IMR-90 (cell line): ENCODE measurements at regions not wholly inside any gene's neighbourhood (a gene's known extent, or its start where the extent isn't known, plus 50 kb on each side); places are given as distances from the start of the nearest gene placed in this dataset.

ENCODE experiments used
- ATAC-seq: fragments of 200-7000 bp; cut with Tn5 transposase; 2 replicates; pipeline ENCODE4 v1.9.1; 2020; ENCODE audit warnings: low read depth, mild to moderate bottlenecking, moderate library complexity
- BruUV-seq: library from RNA; stranded (reverse); fragments of 400-500 nt; replicated peaks from 2 replicates; lab custom pipeline; 2021; lab: Mats Ljungman, UMichigan
- CTCF ChIA-PET: fragments of 300-600 bp; formaldehyde crosslinking; extraction: SDS; loops from one replicate; lab custom pipeline; 2021; ENCODE audit warnings: antibody characterized with exemption; lab: Yijun Ruan, JAX
- POLR2A ChIA-PET: fragments of 300-600 bp; sonication (Branson Sonifier 250); formaldehyde crosslinking; loops from one replicate; lab custom pipeline; 2022; ENCODE audit warnings: antibody characterized with exemption; ENCODE audit not compliant: unreplicated experiment; lab: Charles Lee
- DNase-seq: peaks from one replicate; pipeline ENCODE4 v3.0.0; 2013
- H2AFZ ChIP-seq: replicated peaks from 2 replicates; pipeline ENCODE3; 2013; ENCODE audit warnings: low read length, mild to moderate bottlenecking; ENCODE audit not compliant: poor library complexity
- H2AK5ac ChIP-seq: 2 replicates; pipeline ENCODE4 v1.6.1; 2013; ENCODE audit warnings: low read depth, low read length, inconsistent platforms
- H2AK9ac ChIP-seq: replicated peaks from 2 replicates; pipeline ENCODE3; 2013; ENCODE audit warnings: mild to moderate bottlenecking, low read depth, low read length, moderate library complexity; ENCODE audit not compliant: poor library complexity
- H2BK120ac ChIP-seq: 2 replicates; pipeline ENCODE4 v1.6.1; 2013; ENCODE audit warnings: low read depth, low read length, inconsistent platforms
- H2BK15ac ChIP-seq: 3 replicates; pipeline ENCODE4 v1.6.1; 2013; ENCODE audit warnings: low read depth, low read length, inconsistent platforms
- H2BK20ac ChIP-seq: 2 replicates; pipeline ENCODE4 v1.6.1; 2013; ENCODE audit warnings: low read depth, mild to moderate bottlenecking, inconsistent platforms, low read length, moderate library complexity
- H2BK5ac ChIP-seq: 2 replicates; pipeline ENCODE4 v1.6.1; 2013; ENCODE audit warnings: mild to moderate bottlenecking, low read depth, low read length, inconsistent platforms; ENCODE audit not compliant: poor library complexity, severe bottlenecking
- H3K14ac ChIP-seq: replicated peaks from 2 replicates; pipeline ENCODE4 v1.6.1; 2013; ENCODE audit warnings: low read depth, low read length, inconsistent platforms
- H3K18ac ChIP-seq: 2 replicates; pipeline ENCODE4 v1.6.1; 2013; ENCODE audit warnings: low read depth, low read length, control low read depth
- H3K23ac ChIP-seq: 2 replicates; pipeline ENCODE4 v1.6.1; 2013; ENCODE audit warnings: low read depth, low read length, inconsistent platforms
- H3K27ac ChIP-seq: 2 replicates; pipeline ENCODE4 v1.5.1; 2013; ENCODE audit warnings: mild to moderate bottlenecking, control low read depth, low read length; ENCODE audit not compliant: insufficient read depth
- H3K27me3 ChIP-seq: 2 replicates; pipeline ENCODE4 v1.6.1; 2013; ENCODE audit warnings: low read length; ENCODE audit not compliant: control insufficient read depth, insufficient read depth
- H3K36me3 ChIP-seq: 2 replicates; pipeline ENCODE4 v1.6.1; 2013; ENCODE audit warnings: low read length, mixed read lengths; ENCODE audit not compliant: control insufficient read depth, insufficient read depth
- H3K4ac ChIP-seq: 2 replicates; pipeline ENCODE4 v1.6.1; 2013; ENCODE audit warnings: low read depth, low read length, inconsistent platforms
- H3K4me1 ChIP-seq: 2 replicates; pipeline ENCODE4 v1.6.1; 2013; ENCODE audit warnings: low read length, mixed read lengths; ENCODE audit not compliant: control insufficient read depth, insufficient read depth
- H3K4me2 ChIP-seq: 2 replicates; pipeline ENCODE4 v1.6.1; 2013; ENCODE audit warnings: low read depth, mild to moderate bottlenecking, control low read depth, low read length, moderate library complexity
- H3K4me3 ChIP-seq: 2 replicates; pipeline ENCODE4 v1.5.1; 2013; ENCODE audit warnings: low read depth, mild to moderate bottlenecking, control low read depth, low read length, moderate library complexity; ENCODE audit not compliant: insufficient read depth
- H3K56ac ChIP-seq: 2 replicates; pipeline ENCODE4 v1.6.1; 2013; ENCODE audit warnings: low read length, inconsistent platforms; ENCODE audit not compliant: insufficient read depth; ENCODE audit errors: extremely low read depth
- H3K79me1 ChIP-seq, 2 experiments: 2 replicates each; pipeline ENCODE4 v1.6.1; 2013; ENCODE audit warnings: low read length in 2 of 2, inconsistent platforms in 1 of 2, low read depth in 1 of 2
- H3K9ac ChIP-seq: 2 replicates; pipeline ENCODE4 v1.6.1; 2013; ENCODE audit warnings: low read depth, low read length, control low read depth
- H3K9me1 ChIP-seq: 2 replicates; pipeline ENCODE4 v1.6.1; 2013; ENCODE audit warnings: low read length, inconsistent platforms; ENCODE audit not compliant: insufficient read depth
- H3K9me3 ChIP-seq: 2 replicates; pipeline ENCODE4 v1.6.1; 2013; ENCODE audit warnings: low read length; ENCODE audit not compliant: control insufficient read depth, insufficient read depth
- H4K20me1 ChIP-seq: 2 replicates; pipeline ENCODE4 v1.6.1; 2013; ENCODE audit warnings: low read length, inconsistent platforms; ENCODE audit not compliant: insufficient read depth
- H4K5ac ChIP-seq: 2 replicates; pipeline ENCODE4 v1.6.1; 2013; ENCODE audit warnings: mild to moderate bottlenecking, low read depth, low read length, control low read depth
- H4K8ac ChIP-seq, 2 experiments: 2 replicates each; pipeline ENCODE4 v1.6.1; 2013; ENCODE audit warnings: low read depth in 2 of 2, low read length in 2 of 2, control low read depth in 1 of 2, inconsistent platforms in 1 of 2
- H4K91ac ChIP-seq: 2 replicates; pipeline ENCODE4 v1.6.1; 2013; ENCODE audit warnings: low read depth, low read length, inconsistent platforms; ENCODE audit not compliant: insufficient read depth
- BHLHE40 ChIP-seq: fragments of 150-350 bp; IDR thresholded peaks from 2 replicates; pipeline ENCODE4 v1.6.1; 2016; ENCODE audit warnings: mild to moderate bottlenecking, low read depth, low read length
- CEBPB ChIP-seq: IDR thresholded peaks from 2 replicates; pipeline ENCODE4 v1.6.1; 2012; ENCODE audit warnings: low read depth, low read length, improper control_type of control experiment
- CHD1 ChIP-seq: IDR thresholded peaks from 2 replicates; pipeline ENCODE4 v1.6.1; 2012; ENCODE audit warnings: low read depth, low read length, improper control_type of control experiment
- FOS ChIP-seq: fragments of 150-350 bp; IDR thresholded peaks from 2 replicates; pipeline ENCODE4 v1.6.1; 2016; ENCODE audit warnings: low read depth, low read length
- MAFK ChIP-seq: IDR thresholded peaks from 2 replicates; pipeline ENCODE4 v1.6.1; 2012; ENCODE audit warnings: low read depth, low read length, improper control_type of control experiment
- MAZ ChIP-seq: IDR thresholded peaks from 2 replicates; pipeline ENCODE4 v1.6.1; 2012; ENCODE audit warnings: low read depth, mild to moderate bottlenecking, low read length, improper control_type of control experiment, moderate library complexity, borderline replicate concordance
- MXI1 ChIP-seq: IDR thresholded peaks from 2 replicates; pipeline ENCODE4 v1.6.1; 2012; ENCODE audit warnings: low read depth, mild to moderate bottlenecking, low read length, moderate library complexity, borderline replicate concordance
- NFE2L2 ChIP-seq: fragments of 150-350 bp; IDR thresholded peaks from 2 replicates; pipeline ENCODE4 v1.6.1; 2016; ENCODE audit warnings: low read depth, mild to moderate bottlenecking, low read length
- POLR2A ChIP-seq: IDR thresholded peaks from 2 replicates; pipeline ENCODE4 v1.6.1; 2012; ENCODE audit warnings: mild to moderate bottlenecking, low read depth, low read length
- RAD21 ChIP-seq: IDR thresholded peaks from 2 replicates; pipeline ENCODE4 v1.6.1; 2012; ENCODE audit warnings: low read length, improper control_type of control experiment
- RCOR1 ChIP-seq: IDR thresholded peaks from 2 replicates; pipeline ENCODE4 v1.6.1; 2012; ENCODE audit warnings: mild to moderate bottlenecking, low read length, improper control_type of control experiment; ENCODE audit not compliant: insufficient replicate concordance
- RFX5 ChIP-seq: IDR thresholded peaks from 2 replicates; pipeline ENCODE4 v1.8.0; 2012; ENCODE audit warnings: low read depth, mild to moderate bottlenecking, low read length, moderate library complexity
- SMC3 ChIP-seq: fragments of 150-350 bp; IDR thresholded peaks from 2 replicates; pipeline ENCODE4 v1.6.1; 2016; ENCODE audit warnings: low read depth, mild to moderate bottlenecking, antibody characterized with exemption, low read length, moderate library complexity
- WGBS, 2 experiments: methylation state at CpG; one replicate each; pipeline versions ENCODE4 v1.1.5 to v1.1.7; 2013; ENCODE audit warnings: missing lambda C conversion rate in 2 of 2; ENCODE audit not compliant: insufficient read length in 1 of 2; ENCODE audit errors: extremely low coverage in 2 of 2; 5-methylcytosine and 5-hydroxymethylcytosine counted together
- dilution Hi-C: fragments of 300-500 bp; cut with HindIII; formaldehyde crosslinking; loops from one replicate; pipeline ENCODE4 v1.14.3; 2018; ENCODE audit warnings: low sequenced_read_pairs; ENCODE audit not compliant: unreplicated experiment
- in situ Hi-C: fragments of 300-500 bp; cut with MboI; formaldehyde crosslinking; loops from 3 replicates; pipeline ENCODE4 v1.14.3; 2019; ENCODE audit warnings: low sequenced_read_pairs, inconsistent platforms, mixed read lengths
- intact Hi-C: fragments of 100-400 bp; cut with micrococcal nuclease; formaldehyde crosslinking; loops from 2 replicates; pipeline ENCODE4 v1.10.0; 2022
- TF ChIP-seq, protein P1 (sequence below): conservative IDR thresholded peaks from 2 replicates; pipeline ENCODE4 v1.5.1; 2012; ENCODE audit warnings: mild to moderate bottlenecking, low read depth, low read length, improper control_type of control experiment
- TF ChIP-seq, protein P2 (sequence below): fragments of 150-350 bp; IDR thresholded peaks from 2 replicates; pipeline ENCODE4 v1.6.1; 2017; ENCODE audit warnings: mild to moderate bottlenecking, antibody characterized with exemption, low read length, low read depth
- TF ChIP-seq, protein P3 (sequence below): fragments of 150-350 bp; IDR thresholded peaks from 2 replicates; pipeline ENCODE4 v1.6.1; 2016; ENCODE audit warnings: low read depth, mild to moderate bottlenecking, low read length, moderate library complexity, borderline replicate concordance

DNA sequence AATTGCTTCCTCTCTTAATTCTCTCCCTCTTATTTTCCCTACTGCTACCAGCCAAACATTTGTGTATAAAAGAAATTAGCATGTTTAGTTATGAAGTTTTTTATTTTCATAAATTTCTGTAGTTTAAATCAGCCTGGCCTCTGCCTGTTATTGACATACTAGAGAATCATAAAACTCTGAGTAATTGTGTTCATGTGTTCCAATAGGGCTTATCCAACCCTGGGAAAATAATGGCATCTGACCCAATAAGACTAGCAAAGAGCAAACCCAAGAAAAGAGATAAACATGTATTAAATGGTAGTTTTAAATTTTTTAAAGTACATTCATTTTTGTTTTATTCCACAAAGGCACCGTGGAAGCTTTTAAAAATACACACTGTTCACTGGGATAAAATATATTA is 404.3 kb downstream of the HLX start:
- dilution Hi-C loops (no loop called here), intact Hi-C loops (no loop called here)
- no peak overlapping the region for H2AFZ ChIP-seq

More for the DNA sequence above, 404.3 kb downstream of the HLX start:
- in situ Hi-C loops, result no loop called here
- ATAC-seq, result no peak
- no peak overlapping the region for H3K4me3 ChIP-seq
- H4K8ac ChIP-seq, result no peak overlapping the region
- TF ChIP-seq RAD21, result no peak
- TF ChIP-seq MAFK, result no peak
- no peak for TF ChIP-seq RFX5
- TF ChIP-seq, protein P1, sequence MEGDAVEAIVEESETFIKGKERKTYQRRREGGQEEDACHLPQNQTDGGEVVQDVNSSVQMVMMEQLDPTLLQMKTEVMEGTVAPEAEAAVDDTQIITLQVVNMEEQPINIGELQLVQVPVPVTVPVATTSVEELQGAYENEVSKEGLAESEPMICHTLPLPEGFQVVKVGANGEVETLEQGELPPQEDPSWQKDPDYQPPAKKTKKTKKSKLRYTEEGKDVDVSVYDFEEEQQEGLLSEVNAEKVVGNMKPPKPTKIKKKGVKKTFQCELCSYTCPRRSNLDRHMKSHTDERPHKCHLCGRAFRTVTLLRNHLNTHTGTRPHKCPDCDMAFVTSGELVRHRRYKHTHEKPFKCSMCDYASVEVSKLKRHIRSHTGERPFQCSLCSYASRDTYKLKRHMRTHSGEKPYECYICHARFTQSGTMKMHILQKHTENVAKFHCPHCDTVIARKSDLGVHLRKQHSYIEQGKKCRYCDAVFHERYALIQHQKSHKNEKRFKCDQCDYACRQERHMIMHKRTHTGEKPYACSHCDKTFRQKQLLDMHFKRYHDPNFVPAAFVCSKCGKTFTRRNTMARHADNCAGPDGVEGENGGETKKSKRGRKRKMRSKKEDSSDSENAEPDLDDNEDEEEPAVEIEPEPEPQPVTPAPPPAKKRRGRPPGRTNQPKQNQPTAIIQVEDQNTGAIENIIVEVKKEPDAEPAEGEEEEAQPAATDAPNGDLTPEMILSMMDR, result no peak
- TF ChIP-seq MAZ, result no peak
- no peak for TF ChIP-seq MXI1
- no peak for TF ChIP-seq BHLHE40
- TF ChIP-seq, protein P2, sequence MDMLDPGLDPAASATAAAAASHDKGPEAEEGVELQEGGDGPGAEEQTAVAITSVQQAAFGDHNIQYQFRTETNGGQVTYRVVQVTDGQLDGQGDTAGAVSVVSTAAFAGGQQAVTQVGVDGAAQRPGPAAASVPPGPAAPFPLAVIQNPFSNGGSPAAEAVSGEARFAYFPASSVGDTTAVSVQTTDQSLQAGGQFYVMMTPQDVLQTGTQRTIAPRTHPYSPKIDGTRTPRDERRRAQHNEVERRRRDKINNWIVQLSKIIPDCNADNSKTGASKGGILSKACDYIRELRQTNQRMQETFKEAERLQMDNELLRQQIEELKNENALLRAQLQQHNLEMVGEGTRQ, result no peak
- no peak for TF ChIP-seq NFE2L2
- TF ChIP-seq CEBPB, result no peak
- no peak for TF ChIP-seq FOS
- TF ChIP-seq POLR2A, result no peak
- TF ChIP-seq, protein P3, sequence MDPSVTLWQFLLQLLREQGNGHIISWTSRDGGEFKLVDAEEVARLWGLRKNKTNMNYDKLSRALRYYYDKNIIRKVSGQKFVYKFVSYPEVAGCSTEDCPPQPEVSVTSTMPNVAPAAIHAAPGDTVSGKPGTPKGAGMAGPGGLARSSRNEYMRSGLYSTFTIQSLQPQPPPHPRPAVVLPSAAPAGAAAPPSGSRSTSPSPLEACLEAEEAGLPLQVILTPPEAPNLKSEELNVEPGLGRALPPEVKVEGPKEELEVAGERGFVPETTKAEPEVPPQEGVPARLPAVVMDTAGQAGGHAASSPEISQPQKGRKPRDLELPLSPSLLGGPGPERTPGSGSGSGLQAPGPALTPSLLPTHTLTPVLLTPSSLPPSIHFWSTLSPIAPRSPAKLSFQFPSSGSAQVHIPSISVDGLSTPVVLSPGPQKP, result no peak
- no peak for TF ChIP-seq SMC3
- no peak for TF ChIP-seq RCOR1
- TF ChIP-seq CHD1, result no peak
- no peaks in the 10 kb centered on the region for H4K20me1 ChIP-seq
- no peak overlapping the region for H3K9ac ChIP-seq
- POLR2A ChIA-PET, result no interaction called here
- H3K56ac ChIP-seq, result no peak overlapping the region
- H4K5ac ChIP-seq, result no peak overlapping the region
- H3K18ac ChIP-seq, result no peak overlapping the region
- H3K79me1 ChIP-seq, result no peaks in the 10 kb centered on the region
- no peaks in the 10 kb centered on the region for H3K27me3 ChIP-seq
- H3K9me3 ChIP-seq, result no peaks in the 10 kb centered on the region
- no peak overlapping the region for H3K23ac ChIP-seq
- H3K4me2 ChIP-seq, result no peak overlapping the region
- no peak overlapping the region for H4K91ac ChIP-seq
- CTCF ChIA-PET, result interaction anchor here (0.6 to 0.7 kb wide), 3 partner anchors 765 to 1853 kb away, joined by 3 to 5 read pairs (median 3); no protein-coding TSS in a partner anchor
- H2AK5ac ChIP-seq, result no peak overlapping the region
- H2BK120ac ChIP-seq, result no peak overlapping the region
- H3K27ac ChIP-seq, result no peak overlapping the region
- no peaks in the 10 kb centered on the region for H3K9me1 ChIP-seq
- no peak for DNase-seq
- no peak overlapping the region for H3K14ac ChIP-seq
- no peak overlapping the region for H2BK15ac ChIP-seq
- BruUV-seq, result no TSS peak
- no peaks in the 10 kb centered on the region for H3K36me3 ChIP-seq
- H3K4me1 ChIP-seq, result no peaks in the 10 kb centered on the region
- no peak overlapping the region for H3K4ac ChIP-seq
- H2BK20ac ChIP-seq, result no peak overlapping the region
- H2AK9ac ChIP-seq, result no peak overlapping the region
- H2BK5ac ChIP-seq, result no peak overlapping the region
- WGBS, 2 experiments, result no CpG with 5 or more reads among the region's 1 CpG
